ENCODE measurements at regions not wholly inside any gene's neighbourhood (a gene's known extent, or its start where the extent isn't known, plus 50 kb on each side); places are given as distances from the start of the nearest gene placed in this dataset.
"Not testable (repeated sequence)": the region's sequence is repeated elsewhere in the genome, so short reads cannot be mapped to it uniquely, and the experiment has no call there.

- no peak for DNase-seq
- Histone ChIP-seq H3K36me3 (no peaks in the 10 kb centered on the region), H3K27me3 (no peaks in the 10 kb centered on the region), H3K9me3 (no peaks in the 10 kb centered on the region), H3K4me3 (no peak overlapping the region)
Observed at GRCh38 chr13:61252213-61252612, 163.4 kb downstream of the PCDH20 start.

GRCh38 chr13:61247149-61247936 lies 168.3 kb downstream of the PCDH20 start:
- H3K4me3 ChIP-seq: no peak overlapping the region
- no peaks in the 10 kb centered on the region for H3K9me3 ChIP-seq
- DNase-seq: no peak
- no peaks in the 10 kb centered on the region for H3K36me3 ChIP-seq
- no peaks in the 10 kb centered on the region for H3K27me3 ChIP-seq

GRCh38 chr13:61246351-61246750 lies 169.3 kb downstream of the PCDH20 start:
- no peaks in the 10 kb centered on the region for H3K36me3 ChIP-seq
- no peak for DNase-seq
- H3K9me3 ChIP-seq: no peaks in the 10 kb centered on the region
- no peaks in the 10 kb centered on the region for H3K27me3 ChIP-seq
- no peak overlapping the region for H3K4me3 ChIP-seq

- Histone ChIP-seq H3K9me3 (no peaks in the 10 kb centered on the region), H3K4me3 (no peak overlapping the region), H3K27me3 (no peaks in the 10 kb centered on the region), H3K36me3 (no peaks in the 10 kb centered on the region)
- DNase-seq: no peak
Observed at GRCh38 chr13:61215601-61216000, 200.0 kb downstream of the PCDH20 start.

GRCh38 chr13:61215116-61215515 lies 200.5 kb downstream of the PCDH20 start:
- H3K36me3 ChIP-seq: no peaks in the 10 kb centered on the region
- H3K27me3 ChIP-seq: no peaks in the 10 kb centered on the region
- no peak for DNase-seq
- H3K4me3 ChIP-seq: no peak overlapping the region
- H3K9me3 ChIP-seq: no peaks in the 10 kb centered on the region

- DNase-seq: no peak
- Histone ChIP-seq H3K9me3 (no peaks in the 10 kb centered on the region), H3K27me3 (no peaks in the 10 kb centered on the region), H3K4me3 (no peak overlapping the region), H3K36me3 (no peaks in the 10 kb centered on the region)
Observed at GRCh38 chr13:61214551-61214950, 201.1 kb downstream of the PCDH20 start.

- H3K36me3 ChIP-seq, H3K27me3 ChIP-seq, H3K9me3 ChIP-seq, DNase-seq, H3K4me3 ChIP-seq: not testable (repeated sequence)
Observed at GRCh38 chr13:61205898-61206297, 209.8 kb downstream of the PCDH20 start.

- H3K36me3 ChIP-seq: no peaks in the 10 kb centered on the region
- H3K9me3 ChIP-seq: no peaks in the 10 kb centered on the region
- no peaks in the 10 kb centered on the region for H3K27me3 ChIP-seq
- H3K4me3 ChIP-seq: no peak overlapping the region
- no peak for DNase-seq
Observed at GRCh38 chr13:61204025-61204424, 211.6 kb downstream of the PCDH20 start.

GRCh38 chr13:61202042-61202441 lies 213.6 kb downstream of the PCDH20 start:
- DNase-seq: no peak
- no peaks in the 10 kb centered on the region for H3K36me3 ChIP-seq
- H3K27me3 ChIP-seq: 0 out of 2 replicates have a peak, but pooled peaks cover 3% of the 10 kb centered on the region
- H3K9me3 ChIP-seq: no peaks in the 10 kb centered on the region
- H3K4me3 ChIP-seq: no peak overlapping the region

- DNase-seq: no peak
- Histone ChIP-seq H3K27me3 (no peaks in the 10 kb centered on the region; the same call in 1 of the 2 replicates), H3K36me3 (no peaks in the 10 kb centered on the region), H3K9me3 (no peaks in the 10 kb centered on the region), H3K4me3 (no peak overlapping the region)
Observed at GRCh38 chr13:61192826-61193225, 222.8 kb downstream of the PCDH20 start.

- H3K9me3 ChIP-seq: no peaks in the 10 kb centered on the region
- no peaks in the 10 kb centered on the region; the same call in 1 of the 2 replicates for H3K27me3 ChIP-seq
- H3K4me3 ChIP-seq: no peak overlapping the region
- no peaks in the 10 kb centered on the region for H3K36me3 ChIP-seq
- DNase-seq: no peak
Observed at GRCh38 chr13:61188057-61188456, 227.6 kb downstream of the PCDH20 start.

- DNase-seq: no peak
- Histone ChIP-seq H3K9me3 (no peaks in the 10 kb centered on the region), H3K4me3 (no peak overlapping the region), H3K36me3 (no peaks in the 10 kb centered on the region), H3K27me3 (no peaks in the 10 kb centered on the region; the same call in 1 of the 2 replicates)
Observed at GRCh38 chr13:61187471-61187870, 228.2 kb downstream of the PCDH20 start.

GRCh38 chr13:61183670-61184069 lies 232.0 kb downstream of the PCDH20 start:
- Histone ChIP-seq H3K27me3 (no peaks in the 10 kb centered on the region; the same call in 1 of the 2 replicates), H3K4me3 (no peak overlapping the region), H3K36me3 (no peaks in the 10 kb centered on the region), H3K9me3 (no peaks in the 10 kb centered on the region)
- no peak for DNase-seq

- H3K27me3 ChIP-seq: no peaks in the 10 kb centered on the region
- no peak for DNase-seq
- H3K36me3 ChIP-seq: no peaks in the 10 kb centered on the region
- H3K4me3 ChIP-seq: no peak overlapping the region
- no peaks in the 10 kb centered on the region for H3K9me3 ChIP-seq
Observed at GRCh38 chr13:61180234-61180633, 235.4 kb downstream of the PCDH20 start.

GRCh38 chr13:61179741-61180140 lies 235.9 kb downstream of the PCDH20 start:
- no peak for DNase-seq
- Histone ChIP-seq H3K9me3 (no peaks in the 10 kb centered on the region), H3K36me3 (no peaks in the 10 kb centered on the region), H3K4me3 (no peak overlapping the region), H3K27me3 (no peaks in the 10 kb centered on the region)

- H3K27me3 ChIP-seq: no peaks in the 10 kb centered on the region
- DNase-seq: peak; percentile 46
- H3K4me3 ChIP-seq: no peak overlapping the region
- no peaks in the 10 kb centered on the region for H3K9me3 ChIP-seq
- no peaks in the 10 kb centered on the region for H3K36me3 ChIP-seq
Observed at GRCh38 chr13:61170856-61171255, 244.8 kb downstream of the PCDH20 start.

GRCh38 chr13:61162636-61163035 lies 253.0 kb downstream of the PCDH20 start:
- Histone ChIP-seq H3K4me3 (no peak overlapping the region), H3K36me3 (no peaks in the 10 kb centered on the region), H3K9me3 (no peaks in the 10 kb centered on the region), H3K27me3 (no peaks in the 10 kb centered on the region)
- no peak for DNase-seq

GRCh38 chr13:61162106-61162505 lies 253.5 kb downstream of the PCDH20 start:
- no peak overlapping the region for H3K4me3 ChIP-seq
- DNase-seq: no peak
- H3K36me3 ChIP-seq: no peaks in the 10 kb centered on the region
- H3K27me3 ChIP-seq: no peaks in the 10 kb centered on the region
- H3K9me3 ChIP-seq: no peaks in the 10 kb centered on the region
